ENCODE measurements at regions not wholly inside any gene's neighbourhood (a gene's known extent, or its start where the extent isn't known, plus 50 kb on each side); places are given as distances from the start of the nearest gene placed in this dataset.

DNA sequence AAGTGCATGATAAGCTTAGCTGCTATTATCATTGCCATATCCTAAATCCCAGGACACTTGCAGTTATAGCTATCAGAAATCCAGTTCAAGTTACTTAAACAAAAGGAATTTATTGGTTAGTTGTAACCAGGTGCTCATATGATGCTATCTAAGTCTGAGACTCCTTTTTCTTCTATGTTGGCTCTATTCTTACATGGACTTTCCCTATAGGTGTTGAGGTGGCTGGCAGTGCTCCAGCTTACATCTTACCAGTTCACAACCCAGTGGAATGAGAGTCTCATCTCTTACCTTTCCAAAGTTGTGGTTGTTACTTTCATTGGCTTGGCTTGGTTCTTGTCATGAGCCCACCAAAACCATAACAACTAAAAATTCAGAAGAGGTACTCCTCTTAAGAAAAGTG is 94.6 kb downstream of the DACT1 start:
- Histone ChIP-seq H3F3A (ENCODE audit: control insufficient read depth, insufficient read depth) (no peaks in the 10 kb centered on the region), H3K9me2 (replicated peaks; ENCODE audit: control insufficient read depth, low read length) (no peaks in the 10 kb centered on the region), H3K36me3 (ENCODE audit: control insufficient read depth, low read length) (no peaks in the 10 kb centered on the region), H4K20me1 (ENCODE audit: control insufficient read depth, insufficient read depth, low read depth, low read length) (no peaks in the 10 kb centered on the region), H3K4me3 (ENCODE audit: low read length) (no peak overlapping the region), H3K9me3 (ENCODE audit: control insufficient read depth, insufficient read depth, low read length) (no peaks in the 10 kb centered on the region), H3K79me2 (ENCODE audit: control insufficient read depth, low read length) (no peaks in the 10 kb centered on the region), H3K27ac (ENCODE audit: low read depth, low read length) (no peak overlapping the region), H3K4me1 (ENCODE audit: control insufficient read depth, low read length) (no peaks in the 10 kb centered on the region), H3K4me2 (ENCODE audit: low read length) (no peak overlapping the region), H3K27me3 (ENCODE audit: control insufficient read depth, low read length) (no peaks in the 10 kb centered on the region)
- TF ChIP-seq, protein P1, sequence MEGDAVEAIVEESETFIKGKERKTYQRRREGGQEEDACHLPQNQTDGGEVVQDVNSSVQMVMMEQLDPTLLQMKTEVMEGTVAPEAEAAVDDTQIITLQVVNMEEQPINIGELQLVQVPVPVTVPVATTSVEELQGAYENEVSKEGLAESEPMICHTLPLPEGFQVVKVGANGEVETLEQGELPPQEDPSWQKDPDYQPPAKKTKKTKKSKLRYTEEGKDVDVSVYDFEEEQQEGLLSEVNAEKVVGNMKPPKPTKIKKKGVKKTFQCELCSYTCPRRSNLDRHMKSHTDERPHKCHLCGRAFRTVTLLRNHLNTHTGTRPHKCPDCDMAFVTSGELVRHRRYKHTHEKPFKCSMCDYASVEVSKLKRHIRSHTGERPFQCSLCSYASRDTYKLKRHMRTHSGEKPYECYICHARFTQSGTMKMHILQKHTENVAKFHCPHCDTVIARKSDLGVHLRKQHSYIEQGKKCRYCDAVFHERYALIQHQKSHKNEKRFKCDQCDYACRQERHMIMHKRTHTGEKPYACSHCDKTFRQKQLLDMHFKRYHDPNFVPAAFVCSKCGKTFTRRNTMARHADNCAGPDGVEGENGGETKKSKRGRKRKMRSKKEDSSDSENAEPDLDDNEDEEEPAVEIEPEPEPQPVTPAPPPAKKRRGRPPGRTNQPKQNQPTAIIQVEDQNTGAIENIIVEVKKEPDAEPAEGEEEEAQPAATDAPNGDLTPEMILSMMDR (IDR thresholded peaks at IDR 0.05; ENCODE audit: low read depth, low read length, poor library complexity, severe bottlenecking) = no peak
- no peak for TF ChIP-seq EZH2phosphoT487 (IDR thresholded peaks at IDR 0.05; ENCODE audit: borderline replicate concordance, low read length)

DNA sequence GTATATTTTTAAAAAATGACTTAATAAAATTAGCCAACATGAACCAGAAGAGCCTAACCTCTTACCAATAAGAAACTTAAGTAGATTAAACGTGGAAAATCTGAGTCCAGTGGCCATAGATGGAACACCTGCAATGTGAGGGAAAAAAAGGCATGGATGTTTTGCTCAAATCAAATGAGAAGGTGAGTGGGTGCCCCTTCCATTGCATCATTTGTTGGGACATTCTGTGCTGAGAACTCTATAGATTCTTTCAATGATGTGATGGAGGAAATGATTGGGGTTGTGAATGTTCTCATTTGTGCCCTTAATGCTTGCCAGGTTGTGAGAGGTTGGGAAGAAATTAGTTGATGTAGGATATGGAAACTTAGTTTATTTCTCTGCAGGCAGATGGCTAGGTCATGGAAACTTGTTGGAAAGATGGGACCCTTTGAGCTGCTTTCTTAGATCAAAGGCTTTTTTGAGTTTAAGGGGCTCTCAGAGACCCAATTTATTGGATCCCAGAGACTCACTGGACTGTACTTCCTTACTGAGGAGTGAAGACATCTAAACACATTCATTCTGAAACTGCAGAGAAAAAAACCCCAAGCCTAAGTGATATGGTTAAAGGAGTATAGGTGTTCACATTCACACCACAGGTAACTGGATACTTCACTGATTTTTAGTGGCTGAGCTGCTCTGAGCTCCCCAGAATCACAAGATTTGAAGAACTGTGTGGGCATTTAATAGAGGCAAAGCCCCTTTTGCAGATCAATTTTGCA is 95.9 kb downstream of the DACT1 start:
- H3K27me3 ChIP-seq (ENCODE audit: control insufficient read depth, low read length) = no peaks in the 10 kb centered on the region
- H3K4me3 ChIP-seq (ENCODE audit: low read length) = no peak overlapping the region
- H3K36me3 ChIP-seq (ENCODE audit: control insufficient read depth, low read length) = no peaks in the 10 kb centered on the region
- H3K27ac ChIP-seq (ENCODE audit: low read depth, low read length) = no peak overlapping the region
- H3K4me1 ChIP-seq (ENCODE audit: control insufficient read depth, low read length) = no peaks in the 10 kb centered on the region
- H3K4me2 ChIP-seq (ENCODE audit: low read length) = no peak overlapping the region
- H3K9me2 ChIP-seq (replicated peaks; ENCODE audit: control insufficient read depth, low read length) = no peaks in the 10 kb centered on the region
- TF ChIP-seq, protein P1 (IDR thresholded peaks at IDR 0.05; ENCODE audit: low read depth, low read length, poor library complexity, severe bottlenecking) = no peak
- TF ChIP-seq EZH2phosphoT487 (IDR thresholded peaks at IDR 0.05; ENCODE audit: borderline replicate concordance, low read length) = no peak
- no peaks in the 10 kb centered on the region for H3K79me2 ChIP-seq (ENCODE audit: control insufficient read depth, low read length)
- H3K9me3 ChIP-seq (ENCODE audit: control insufficient read depth, insufficient read depth, low read length) = no peaks in the 10 kb centered on the region
- no peaks in the 10 kb centered on the region for H4K20me1 ChIP-seq (ENCODE audit: control insufficient read depth, insufficient read depth, low read depth, low read length)
- no peaks in the 10 kb centered on the region for H3F3A ChIP-seq (ENCODE audit: control insufficient read depth, insufficient read depth)

DNA sequence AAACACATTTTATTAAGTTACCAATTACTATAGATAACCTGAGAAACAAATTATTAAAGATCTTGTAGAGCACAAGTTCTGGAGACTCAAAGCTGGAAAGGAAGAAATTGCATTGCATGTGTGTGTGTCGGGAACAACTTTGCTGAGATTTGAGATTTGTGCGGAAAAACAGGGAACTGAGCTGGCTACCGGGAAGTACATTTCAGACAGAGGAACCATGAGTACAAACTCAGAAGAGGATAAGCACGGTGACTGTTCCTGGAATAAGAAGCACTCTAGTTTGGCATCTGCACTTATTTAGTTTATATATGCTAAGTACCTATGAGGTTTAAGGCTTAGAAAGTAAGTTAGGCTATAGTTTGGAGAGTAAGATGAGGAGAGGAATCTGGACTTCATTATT is 97.8 kb downstream of the DACT1 start:
- H3K27me3 ChIP-seq (ENCODE audit: control insufficient read depth, low read length) = no peaks in the 10 kb centered on the region
- H3F3A ChIP-seq (ENCODE audit: control insufficient read depth, insufficient read depth) = no peaks in the 10 kb centered on the region
- H3K4me2 ChIP-seq (ENCODE audit: low read length) = no peak overlapping the region
- TF ChIP-seq, protein P1 (IDR thresholded peaks at IDR 0.05; ENCODE audit: low read depth, low read length, poor library complexity, severe bottlenecking) = no peak
- no peak for TF ChIP-seq EZH2phosphoT487 (IDR thresholded peaks at IDR 0.05; ENCODE audit: borderline replicate concordance, low read length)
- H4K20me1 ChIP-seq (ENCODE audit: control insufficient read depth, insufficient read depth, low read depth, low read length) = no peaks in the 10 kb centered on the region
- H3K4me3 ChIP-seq (ENCODE audit: low read length) = no peak overlapping the region
- no peaks in the 10 kb centered on the region for H3K79me2 ChIP-seq (ENCODE audit: control insufficient read depth, low read length)
- H3K36me3 ChIP-seq (ENCODE audit: control insufficient read depth, low read length) = no peaks in the 10 kb centered on the region
- no peaks in the 10 kb centered on the region for H3K4me1 ChIP-seq (ENCODE audit: control insufficient read depth, low read length)
- no peaks in the 10 kb centered on the region for H3K9me2 ChIP-seq (replicated peaks; ENCODE audit: control insufficient read depth, low read length)
- H3K27ac ChIP-seq (ENCODE audit: low read depth, low read length) = no peak overlapping the region
- H3K9me3 ChIP-seq (ENCODE audit: control insufficient read depth, insufficient read depth, low read length) = no peaks in the 10 kb centered on the region

Data from DOHH2 (cell line).